ENCODE measurements at regions not wholly inside any gene's neighbourhood (a gene's known extent, or its start where the extent isn't known, plus 50 kb on each side); places are given as distances from the start of the nearest gene placed in this dataset.

DNA sequence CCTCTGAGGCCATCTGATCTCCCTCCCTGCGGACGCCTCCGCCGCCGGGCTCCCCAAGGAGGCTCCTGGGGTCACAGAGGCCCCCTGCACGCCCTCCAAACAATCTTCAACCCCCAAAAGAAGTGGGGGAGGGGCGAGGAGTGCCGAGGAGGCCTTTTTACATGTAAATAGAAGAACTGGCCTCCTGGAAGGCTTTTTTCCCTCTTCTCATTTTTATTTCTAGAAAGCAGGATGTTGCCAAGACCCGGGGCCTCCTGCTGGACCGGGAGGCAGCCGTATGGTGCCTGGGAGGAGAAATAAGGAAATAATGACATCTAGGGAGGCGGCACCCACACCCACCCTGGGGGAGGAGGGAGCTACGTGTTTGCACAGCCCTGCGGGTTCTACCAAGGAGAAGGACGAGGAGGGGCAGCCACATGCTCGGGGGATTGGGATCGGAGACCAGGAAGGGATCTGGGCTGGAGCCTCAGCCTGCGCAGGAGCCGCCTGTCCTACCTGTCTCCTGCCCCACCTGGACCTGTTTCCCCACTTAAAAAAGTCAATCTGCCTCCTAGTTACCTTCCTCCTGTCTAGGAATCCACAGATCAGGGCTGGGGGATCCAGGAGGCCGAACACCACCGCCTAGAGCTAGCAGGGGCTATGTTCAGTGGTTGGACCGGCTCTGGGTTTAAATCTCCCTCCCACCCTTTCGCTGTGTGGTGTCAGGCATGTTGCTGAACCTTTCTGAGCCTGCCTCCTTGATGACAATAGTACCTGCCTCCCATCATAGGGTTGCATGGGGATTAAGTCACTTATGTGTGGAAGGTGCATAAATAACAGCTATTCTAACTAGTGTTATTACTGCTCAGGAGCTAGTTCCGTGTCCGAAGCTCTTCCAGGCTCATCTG lies 175.7 kb upstream of the GSE1 start:
- no peak overlapping the region for H3K4me2 ChIP-seq
- no peak overlapping the region for H3K27ac ChIP-seq (ENCODE audit: low read depth in 2 of 2, low read length in 1 of 2)
- H3K9ac ChIP-seq, result no peak overlapping the region
- H3K27me3 ChIP-seq (ENCODE audit: insufficient read depth), result no peaks in the 10 kb centered on the region
- H3K79me2 ChIP-seq (ENCODE audit: insufficient read depth), result no peaks in the 10 kb centered on the region
- no peak for DNase-seq
- no peaks in the 10 kb centered on the region for H3F3A ChIP-seq (replicated peaks; ENCODE audit: insufficient read depth)
- H3K4me1 ChIP-seq (ENCODE audit: control insufficient read depth in 1 of 2, insufficient read depth in 2 of 2, low read depth in 1 of 2, low read length in 1 of 2), result peaks cover 0 to 8% of the 10 kb centered on the region in 2 experiments; a peak in 1 of 4 replicates
- no peaks in the 10 kb centered on the region for H3K36me3 ChIP-seq (replicated peaks in 1 of 2; ENCODE audit: control insufficient read depth in 1 of 2, insufficient read depth in 2 of 2, low read length in 1 of 2)
- ChIA-PET CTCF (interaction anchor here (0.5 to 5.6 kb wide), 11 partner anchors 9 to 173 kb away, joined by 3 to 23 read pairs (median 3); no protein-coding TSS in a partner anchor), POLR2A (no interaction called here)
- H4K20me1 ChIP-seq (ENCODE audit: insufficient read depth), result no peaks in the 10 kb centered on the region
- H2AFZ ChIP-seq (ENCODE audit: low read depth), result no peak overlapping the region
- H3K9me3 ChIP-seq, result no peaks in the 10 kb centered on the region
- no peaks in the 10 kb centered on the region for H3K9me2 ChIP-seq
- no peak for TF ChIP-seq RXRA (IDR thresholded peaks at IDR 0.05; ENCODE audit: borderline replicate concordance, low read depth)
- no peak for TF ChIP-seq TAF1 (IDR thresholded peaks at IDR 0.05; ENCODE audit: borderline replicate concordance, low read depth, low read length)
- no peak overlapping the region for H3K4me3 ChIP-seq (ENCODE audit: low read depth in 2 of 2, low read length in 1 of 2)
- 88% methylated on average over 22 of the region's 25 CpGs for WGBS (ENCODE audit: low lambda C conversion rate)

DNA sequence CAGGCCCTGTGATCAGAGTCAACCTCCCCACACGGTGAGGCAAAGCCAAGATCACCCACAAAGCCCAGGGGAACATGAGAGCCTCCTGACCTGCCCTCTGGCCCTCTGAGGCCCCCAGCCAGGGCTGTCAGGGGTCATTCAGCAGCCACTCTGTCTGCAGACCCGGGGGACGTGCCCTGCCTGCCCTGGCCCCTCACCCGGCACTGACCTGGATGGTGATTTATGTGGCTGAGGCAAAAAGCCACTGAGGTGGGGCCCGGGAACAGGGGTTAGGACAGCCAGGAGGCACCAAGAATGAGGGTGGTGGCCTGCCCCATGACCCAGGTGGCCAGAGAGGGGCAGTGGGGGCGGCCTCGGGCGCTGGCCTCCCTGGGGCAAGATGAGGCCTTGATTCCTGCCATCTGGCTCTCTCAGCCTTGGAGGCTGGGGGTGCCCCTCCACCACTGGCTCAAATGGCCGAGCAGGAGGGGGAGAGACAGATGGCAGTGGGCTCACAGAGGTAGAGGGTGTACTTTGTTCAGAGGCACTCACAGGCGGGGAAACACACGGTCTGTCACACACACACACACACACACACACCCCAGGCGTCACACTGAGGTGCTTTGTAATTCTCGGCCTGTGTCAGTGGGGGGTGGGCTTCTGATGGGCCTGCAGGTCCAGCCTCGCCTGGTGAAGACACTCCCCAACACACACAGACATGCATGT lies 174.0 kb upstream of the GSE1 start:
- H3K4me2 ChIP-seq, result no peak overlapping the region
- peaks cover 0 to 17% of the 10 kb centered on the region in 2 experiments; a peak in 1 of 4 replicates for H3K4me1 ChIP-seq (ENCODE audit: control insufficient read depth in 1 of 2, insufficient read depth in 2 of 2, low read depth in 1 of 2, low read length in 1 of 2)
- DNase-seq, result no peak
- H3K4me3 ChIP-seq (ENCODE audit: low read depth in 2 of 2, low read length in 1 of 2), result no peak overlapping the region
- no peaks in the 10 kb centered on the region for H3K9me2 ChIP-seq
- 87% methylated on average over 11 of the region's 14 CpGs for WGBS (ENCODE audit: low lambda C conversion rate)
- no peaks in the 10 kb centered on the region for H3K27me3 ChIP-seq (ENCODE audit: insufficient read depth)
- no peaks in the 10 kb centered on the region for H3K36me3 ChIP-seq (replicated peaks in 1 of 2; ENCODE audit: control insufficient read depth in 1 of 2, insufficient read depth in 2 of 2, low read length in 1 of 2)
- no peaks in the 10 kb centered on the region for H4K20me1 ChIP-seq (ENCODE audit: insufficient read depth)
- H2AFZ ChIP-seq (ENCODE audit: low read depth), result no peak overlapping the region
- H3K27ac ChIP-seq (ENCODE audit: low read depth in 2 of 2, low read length in 1 of 2), result no peak overlapping the region
- H3K9ac ChIP-seq, result no peak overlapping the region
- no peaks in the 10 kb centered on the region for H3F3A ChIP-seq (replicated peaks; ENCODE audit: insufficient read depth)
- no peaks in the 10 kb centered on the region for H3K9me3 ChIP-seq
- CTCF ChIA-PET, result interaction anchor here (5.6 kb wide), 1 partner anchor 18 kb away, joined by 23 read pairs; no protein-coding TSS in a partner anchor
- no peaks in the 10 kb centered on the region for H3K79me2 ChIP-seq (ENCODE audit: insufficient read depth)
- POLR2A ChIA-PET, result no interaction called here
- TF ChIP-seq, protein P1, sequence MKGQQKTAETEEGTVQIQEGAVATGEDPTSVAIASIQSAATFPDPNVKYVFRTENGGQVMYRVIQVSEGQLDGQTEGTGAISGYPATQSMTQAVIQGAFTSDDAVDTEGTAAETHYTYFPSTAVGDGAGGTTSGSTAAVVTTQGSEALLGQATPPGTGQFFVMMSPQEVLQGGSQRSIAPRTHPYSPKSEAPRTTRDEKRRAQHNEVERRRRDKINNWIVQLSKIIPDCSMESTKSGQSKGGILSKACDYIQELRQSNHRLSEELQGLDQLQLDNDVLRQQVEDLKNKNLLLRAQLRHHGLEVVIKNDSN (IDR thresholded peaks at IDR 0.05; ENCODE audit: borderline replicate concordance, low read depth), result no peak
- TF ChIP-seq MXI1 (IDR thresholded peaks at IDR 0.05; ENCODE audit: low read depth, low read length), result no peak
- TF ChIP-seq, protein P2, sequence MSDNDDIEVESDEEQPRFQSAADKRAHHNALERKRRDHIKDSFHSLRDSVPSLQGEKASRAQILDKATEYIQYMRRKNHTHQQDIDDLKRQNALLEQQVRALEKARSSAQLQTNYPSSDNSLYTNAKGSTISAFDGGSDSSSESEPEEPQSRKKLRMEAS (IDR thresholded peaks at IDR 0.05; ENCODE audit: low read depth), result no peak
- TF ChIP-seq RFX5 (IDR thresholded peaks at IDR 0.05; ENCODE audit: low read length), result no peak
- TF ChIP-seq, protein P3, sequence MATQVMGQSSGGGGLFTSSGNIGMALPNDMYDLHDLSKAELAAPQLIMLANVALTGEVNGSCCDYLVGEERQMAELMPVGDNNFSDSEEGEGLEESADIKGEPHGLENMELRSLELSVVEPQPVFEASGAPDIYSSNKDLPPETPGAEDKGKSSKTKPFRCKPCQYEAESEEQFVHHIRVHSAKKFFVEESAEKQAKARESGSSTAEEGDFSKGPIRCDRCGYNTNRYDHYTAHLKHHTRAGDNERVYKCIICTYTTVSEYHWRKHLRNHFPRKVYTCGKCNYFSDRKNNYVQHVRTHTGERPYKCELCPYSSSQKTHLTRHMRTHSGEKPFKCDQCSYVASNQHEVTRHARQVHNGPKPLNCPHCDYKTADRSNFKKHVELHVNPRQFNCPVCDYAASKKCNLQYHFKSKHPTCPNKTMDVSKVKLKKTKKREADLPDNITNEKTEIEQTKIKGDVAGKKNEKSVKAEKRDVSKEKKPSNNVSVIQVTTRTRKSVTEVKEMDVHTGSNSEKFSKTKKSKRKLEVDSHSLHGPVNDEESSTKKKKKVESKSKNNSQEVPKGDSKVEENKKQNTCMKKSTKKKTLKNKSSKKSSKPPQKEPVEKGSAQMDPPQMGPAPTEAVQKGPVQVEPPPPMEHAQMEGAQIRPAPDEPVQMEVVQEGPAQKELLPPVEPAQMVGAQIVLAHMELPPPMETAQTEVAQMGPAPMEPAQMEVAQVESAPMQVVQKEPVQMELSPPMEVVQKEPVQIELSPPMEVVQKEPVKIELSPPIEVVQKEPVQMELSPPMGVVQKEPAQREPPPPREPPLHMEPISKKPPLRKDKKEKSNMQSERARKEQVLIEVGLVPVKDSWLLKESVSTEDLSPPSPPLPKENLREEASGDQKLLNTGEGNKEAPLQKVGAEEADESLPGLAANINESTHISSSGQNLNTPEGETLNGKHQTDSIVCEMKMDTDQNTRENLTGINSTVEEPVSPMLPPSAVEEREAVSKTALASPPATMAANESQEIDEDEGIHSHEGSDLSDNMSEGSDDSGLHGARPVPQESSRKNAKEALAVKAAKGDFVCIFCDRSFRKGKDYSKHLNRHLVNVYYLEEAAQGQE (IDR thresholded peaks at IDR 0.05; ENCODE audit: low read depth, low read length), result no peak
- no peak for TF ChIP-seq POLR2AphosphoS5 (IDR thresholded peaks at IDR 0.05; ENCODE audit: low read depth, low read length)
- TF ChIP-seq, protein P4, sequence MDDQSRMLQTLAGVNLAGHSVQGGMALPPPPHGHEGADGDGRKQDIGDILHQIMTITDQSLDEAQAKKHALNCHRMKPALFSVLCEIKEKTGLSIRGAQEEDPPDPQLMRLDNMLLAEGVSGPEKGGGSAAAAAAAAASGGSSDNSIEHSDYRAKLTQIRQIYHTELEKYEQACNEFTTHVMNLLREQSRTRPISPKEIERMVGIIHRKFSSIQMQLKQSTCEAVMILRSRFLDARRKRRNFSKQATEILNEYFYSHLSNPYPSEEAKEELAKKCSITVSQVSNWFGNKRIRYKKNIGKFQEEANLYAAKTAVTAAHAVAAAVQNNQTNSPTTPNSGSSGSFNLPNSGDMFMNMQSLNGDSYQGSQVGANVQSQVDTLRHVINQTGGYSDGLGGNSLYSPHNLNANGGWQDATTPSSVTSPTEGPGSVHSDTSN (IDR thresholded peaks at IDR 0.05), result no peak
- TF ChIP-seq RAD21 (IDR thresholded peaks at IDR 0.05; ENCODE audit: low read length), result no peak
- no peak for TF ChIP-seq RCOR1 (IDR thresholded peaks at IDR 0.05; ENCODE audit: low read length)
- no peak for TF ChIP-seq JUND (IDR thresholded peaks at IDR 0.05)
- TF ChIP-seq GABPA (IDR thresholded peaks at IDR 0.05; ENCODE audit: low read depth), result no peak
- no peak for TF ChIP-seq YY1 (IDR thresholded peaks at IDR 0.05; ENCODE audit: low read depth)
- no peak for TF ChIP-seq EP300 (IDR thresholded peaks at IDR 0.05; ENCODE audit: borderline replicate concordance in 1 of 2, low read depth in 1 of 2, low read length in 1 of 2)
- TF ChIP-seq GATA2 (CRISPR knock-in tag; IDR thresholded peaks at IDR 0.05), result no peak
- no peak for TF ChIP-seq CHD2 (IDR thresholded peaks at IDR 0.05; ENCODE audit: low read length, partially characterized antibody)
- no peak for TF ChIP-seq TEAD4 (IDR thresholded peaks at IDR 0.05; ENCODE audit: borderline replicate concordance, insufficient read depth)
- TF ChIP-seq ELF1 (IDR thresholded peaks at IDR 0.05), result no peak
- no peak for TF ChIP-seq NFIC (IDR thresholded peaks at IDR 0.05; ENCODE audit: borderline replicate concordance)
